HG02981 (cell line): ENCODE measurements at regions not wholly inside any gene's neighbourhood (a gene's known extent, or its start where the extent isn't known, plus 50 kb on each side); places are given as distances from the start of the nearest gene placed in this dataset.
"Not testable (repeated sequence)": the region's sequence is repeated elsewhere in the genome, so short reads cannot be mapped to it uniquely, and the experiment has no call there.

Source experiments
- ATAC-seq: cut with Tn5 transposase; IDR thresholded peaks from one replicate; pipeline ENCODE4 v1.9.1; 2021; ENCODE audit warnings: mild to moderate bottlenecking, moderate library complexity; ENCODE audit not compliant: unreplicated experiment

- peak; percentile 99 for ATAC-seq
These were observed 153.2 kb upstream of the RPL34 start for GRCh38 chr4:108466936-108467902.

DNA sequence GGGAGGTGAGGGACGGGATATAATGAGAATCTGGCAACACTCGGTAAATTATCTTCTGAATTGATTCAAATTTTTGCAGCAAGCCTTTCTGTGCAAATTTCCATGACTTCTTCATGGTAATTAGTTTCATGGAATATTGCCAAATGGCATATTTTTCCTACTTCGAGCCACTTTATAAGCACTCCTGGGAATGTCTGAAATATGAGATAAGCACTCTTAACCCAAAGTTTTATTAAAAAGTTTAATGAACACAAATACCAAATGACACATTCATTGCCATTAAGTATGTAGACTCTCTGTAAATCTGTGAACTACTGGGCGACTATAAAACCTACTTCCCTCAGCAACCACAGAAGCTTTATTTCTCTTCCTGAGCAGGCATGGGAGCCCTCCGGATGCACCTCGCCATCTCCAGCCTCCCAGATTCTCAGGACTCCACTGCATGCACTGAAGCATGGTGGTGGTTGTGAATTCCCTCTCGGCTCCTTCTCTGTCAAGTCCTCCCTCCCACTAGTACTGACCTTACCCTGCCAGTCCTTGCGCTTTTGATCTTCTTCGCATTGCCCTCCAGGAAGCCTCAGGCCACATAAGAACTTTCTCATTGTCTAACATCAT is 154.4 kb upstream of the RPL34 start:
- no peak for ATAC-seq

- ATAC-seq: no peak
These were observed 161.7 kb upstream of the RPL34 start for GRCh38 chr4:108458681-108459080.

GRCh38 chr4:108454227-108454626 is 166.1 kb upstream of the RPL34 start:
- ATAC-seq: no peak

GRCh38 chr4:108453366-108453765 is 167.0 kb upstream of the RPL34 start:
- ATAC-seq: no peak

- ATAC-seq: no peak
These were observed 170.0 kb upstream of the RPL34 start for GRCh38 chr4:108450236-108450898.

- ATAC-seq: no peak
These were observed 171.2 kb upstream of the RPL34 start for GRCh38 chr4:108449129-108449528.

GRCh38 chr4:108446556-108446955 is 173.8 kb upstream of the RPL34 start:
- no peak for ATAC-seq

DNA sequence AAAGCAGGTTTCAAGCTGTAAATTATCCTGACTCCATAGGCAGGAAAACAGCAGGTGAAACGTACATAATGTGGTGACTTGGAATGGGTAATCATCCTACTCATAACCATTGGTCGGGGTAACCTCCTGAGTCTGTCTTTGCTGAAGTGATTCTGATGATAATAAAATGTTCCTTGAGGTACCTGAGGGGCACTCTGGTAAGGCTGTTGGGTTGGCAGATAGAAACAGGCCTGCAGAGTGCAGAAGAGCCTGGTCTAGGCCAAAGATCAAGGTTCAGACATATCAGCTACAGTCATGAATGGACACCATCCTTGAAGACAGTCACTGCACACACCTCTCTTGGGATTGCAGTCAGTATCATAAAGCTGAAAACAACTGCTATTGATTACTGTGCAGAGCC is 174.7 kb upstream of the RPL34 start:
- ATAC-seq: no peak

DNA sequence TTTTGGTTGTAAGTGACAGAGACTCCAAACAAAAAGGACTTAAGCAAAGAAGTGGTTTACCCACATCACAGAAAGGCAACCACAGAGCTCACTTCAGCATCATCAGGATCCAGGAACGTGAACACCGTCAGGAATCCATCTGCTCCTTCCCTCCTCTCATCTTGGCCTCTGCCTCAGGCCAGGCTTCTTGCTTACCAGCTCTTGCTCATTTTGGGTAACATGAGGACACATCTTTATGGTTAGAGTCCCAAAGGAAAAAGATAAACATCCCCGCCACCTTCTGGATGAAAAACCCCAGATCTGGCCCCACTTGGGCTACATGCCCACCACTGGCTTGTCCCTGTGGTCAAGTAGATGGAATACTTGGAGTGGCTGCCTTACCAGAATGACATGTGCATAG is 176.8 kb upstream of the RPL34 start:
- ATAC-seq: no peak

DNA sequence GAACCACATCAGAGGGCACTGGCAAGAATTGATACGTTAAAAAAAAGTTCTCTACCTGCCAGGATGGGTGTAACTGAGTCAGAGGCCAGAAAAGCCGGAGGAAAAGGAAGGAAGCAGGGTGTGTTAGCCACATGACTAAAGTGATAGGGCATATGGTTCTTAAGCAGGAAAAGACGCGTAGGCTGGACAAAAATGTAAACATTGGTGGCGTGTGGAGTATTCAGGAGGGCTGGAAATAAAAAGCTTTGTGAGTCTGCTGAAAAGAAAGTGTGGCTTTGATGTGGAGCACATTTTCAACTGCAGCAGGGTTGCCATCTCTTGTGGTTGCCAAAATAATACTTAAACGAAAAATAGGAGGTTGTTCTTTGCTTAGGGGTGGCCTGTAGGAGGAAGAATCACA is 186.5 kb upstream of the RPL34 start:
- ATAC-seq: no peak

DNA sequence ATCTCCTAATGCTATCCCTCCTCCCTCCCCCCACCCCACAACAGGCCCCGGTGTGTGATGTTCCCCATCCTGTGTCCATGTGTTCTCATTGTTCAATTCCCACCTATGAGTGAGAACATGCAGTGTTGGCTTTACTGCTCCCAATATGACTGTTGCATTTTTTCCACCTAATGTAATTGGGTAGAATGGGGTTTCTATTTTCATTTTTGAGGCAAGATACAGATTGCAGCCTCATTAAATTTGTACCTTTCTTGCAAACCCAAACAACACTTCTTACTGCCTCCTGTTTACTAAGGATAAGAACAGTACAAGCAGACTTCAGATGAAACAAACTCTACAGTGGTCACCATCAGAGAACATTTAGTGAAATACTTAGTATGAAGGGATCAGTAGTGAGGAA is 187.0 kb upstream of the RPL34 start:
- ATAC-seq: not testable (repeated sequence)

- ATAC-seq: no peak
These were observed 188.0 kb upstream of the RPL34 start for GRCh38 chr4:108432418-108432817.

DNA sequence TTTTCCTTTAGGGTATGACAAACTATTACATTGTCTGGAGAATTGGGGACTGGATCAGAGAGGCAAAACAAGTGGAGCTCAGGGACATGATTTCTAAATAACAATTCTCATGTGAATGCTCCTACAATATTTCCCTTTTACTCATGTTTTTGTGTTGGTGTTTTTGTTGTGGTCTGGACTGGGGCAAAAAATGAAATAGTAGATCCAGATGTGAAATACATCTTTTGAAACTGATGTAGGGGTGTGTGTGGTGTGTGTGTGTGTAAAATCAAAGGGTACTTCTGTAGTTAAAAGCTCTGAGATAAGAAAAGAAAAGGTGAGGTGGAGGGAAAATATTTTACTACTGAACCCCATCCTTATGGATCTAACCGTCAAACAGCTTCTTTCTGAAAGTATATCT is 188.4 kb upstream of the RPL34 start:
- no peak for ATAC-seq

- ATAC-seq: no peak
These were observed 189.5 kb upstream of the RPL34 start for GRCh38 chr4:108430921-108431320.

GRCh38 chr4:108429662-108430061 is 190.7 kb upstream of the RPL34 start:
- ATAC-seq: no peak

- ATAC-seq: no peak
These were observed 191.5 kb upstream of the RPL34 start for GRCh38 chr4:108428923-108429322.

- ATAC-seq: no peak
These were observed 192.4 kb upstream of the RPL34 start for GRCh38 chr4:108427946-108428485.

- ATAC-seq: no peak
These were observed 193.9 kb upstream of the RPL34 start for GRCh38 chr4:108426493-108426892.

- no peak for ATAC-seq
These were observed 194.4 kb upstream of the RPL34 start for GRCh38 chr4:108425988-108426387.

- ATAC-seq: no peak
These were observed 202.5 kb upstream of the RPL34 start for GRCh38 chr4:108417923-108418322.
